DOHH2 (cell line): ENCODE measurements at regions not wholly inside any gene's neighbourhood (a gene's known extent, or its start where the extent isn't known, plus 50 kb on each side); places are given as distances from the start of the nearest gene placed in this dataset.
A peak's percentile ranks its signal among the peaks of the same experiment; 100 is the strongest.

ENCODE experiments used
- EZH2phosphoT487 ChIP-seq: fragments of 200-600 bp; sonication (generic); IDR thresholded peaks from 2 replicates; pipeline ENCODE4 v1.6.1; 2017; ENCODE audit warnings: borderline replicate concordance, mild to moderate bottlenecking, antibody characterized with exemption, low read length, moderate library complexity, mixed read lengths
- TF ChIP-seq, protein P1 (sequence below): fragments of 200-600 bp; sonication (generic); IDR thresholded peaks from one replicate; pipeline ENCODE4 v1.5.1; 2014; ENCODE audit warnings: antibody characterized with exemption, mild to moderate bottlenecking, low read depth, low read length; ENCODE audit not compliant: poor library complexity, severe bottlenecking

DNA sequence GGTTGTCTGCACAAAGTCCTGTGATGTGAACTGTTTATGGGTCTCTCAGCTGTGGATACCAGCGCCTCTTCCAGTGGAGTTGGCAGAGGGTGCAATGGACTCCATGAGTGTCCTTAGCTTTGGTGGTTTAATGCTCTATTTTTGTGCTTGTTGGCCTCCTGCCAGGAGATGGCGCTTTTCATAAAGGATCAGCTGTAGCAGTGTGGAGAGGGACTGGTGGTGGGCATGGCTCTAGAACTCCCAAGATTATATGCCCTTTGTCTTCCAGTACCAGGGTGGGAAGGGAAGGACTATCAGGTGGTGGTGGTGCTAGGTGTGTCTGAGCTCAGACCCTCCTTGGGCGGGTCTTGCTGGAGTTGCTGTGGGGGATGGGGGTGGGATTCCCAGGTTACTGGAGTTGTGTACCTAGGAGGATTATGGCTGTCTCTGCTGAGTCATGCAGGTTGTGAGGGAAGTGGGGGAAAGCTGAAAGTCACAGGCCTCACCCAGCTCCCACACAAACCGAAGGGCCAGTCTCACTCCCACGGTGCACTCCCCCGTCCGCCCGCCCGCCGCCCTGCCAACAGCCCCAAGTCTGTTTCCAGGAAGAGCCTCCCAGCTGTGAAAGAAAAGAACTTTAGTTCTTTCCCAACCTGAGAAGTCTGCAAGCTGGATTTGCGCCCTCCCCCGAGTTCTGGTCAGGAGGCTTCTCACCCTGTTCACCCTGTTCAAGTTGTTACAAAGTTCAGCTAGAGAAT, 108.1 kb downstream of the MARCO start:
- TF ChIP-seq, protein P1, sequence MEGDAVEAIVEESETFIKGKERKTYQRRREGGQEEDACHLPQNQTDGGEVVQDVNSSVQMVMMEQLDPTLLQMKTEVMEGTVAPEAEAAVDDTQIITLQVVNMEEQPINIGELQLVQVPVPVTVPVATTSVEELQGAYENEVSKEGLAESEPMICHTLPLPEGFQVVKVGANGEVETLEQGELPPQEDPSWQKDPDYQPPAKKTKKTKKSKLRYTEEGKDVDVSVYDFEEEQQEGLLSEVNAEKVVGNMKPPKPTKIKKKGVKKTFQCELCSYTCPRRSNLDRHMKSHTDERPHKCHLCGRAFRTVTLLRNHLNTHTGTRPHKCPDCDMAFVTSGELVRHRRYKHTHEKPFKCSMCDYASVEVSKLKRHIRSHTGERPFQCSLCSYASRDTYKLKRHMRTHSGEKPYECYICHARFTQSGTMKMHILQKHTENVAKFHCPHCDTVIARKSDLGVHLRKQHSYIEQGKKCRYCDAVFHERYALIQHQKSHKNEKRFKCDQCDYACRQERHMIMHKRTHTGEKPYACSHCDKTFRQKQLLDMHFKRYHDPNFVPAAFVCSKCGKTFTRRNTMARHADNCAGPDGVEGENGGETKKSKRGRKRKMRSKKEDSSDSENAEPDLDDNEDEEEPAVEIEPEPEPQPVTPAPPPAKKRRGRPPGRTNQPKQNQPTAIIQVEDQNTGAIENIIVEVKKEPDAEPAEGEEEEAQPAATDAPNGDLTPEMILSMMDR, result peak; percentile 49
- no peak for TF ChIP-seq EZH2phosphoT487
